OCI-LY1 (cell line): ENCODE measurements at regions not wholly inside any gene's neighbourhood (a gene's known extent, or its start where the extent isn't known, plus 50 kb on each side); places are given as distances from the start of the nearest gene placed in this dataset.

Source experiments
- CTCF ChIP-seq: fragments of 200-600 bp; sonication (generic), shearing (Covaris generic); IDR thresholded peaks from 2 replicates; pipeline ENCODE4 v1.5.1; 2017; ENCODE audit warnings: mild to moderate bottlenecking, antibody characterized with exemption, low read length, moderate library complexity, mixed read lengths
- EZH2 ChIP-seq: fragments of 200-600 bp; sonication (generic), shearing (Covaris generic); IDR thresholded peaks from 2 replicates; pipeline ENCODE4 v1.8.0; 2017; ENCODE audit warnings: borderline replicate concordance, mixed run types, mild to moderate bottlenecking, antibody characterized with exemption, low read length, moderate library complexity, mixed read lengths

GRCh38 chr4:130534651-130535050 lies 1438.7 kb downstream of the C4orf33 start:
- no peak for TF ChIP-seq CTCF
- no peak for TF ChIP-seq EZH2
